Endothelial cell (in vitro differentiated cells): ENCODE measurements at regions not wholly inside any gene's neighbourhood (a gene's known extent, or its start where the extent isn't known, plus 50 kb on each side); places are given as distances from the start of the nearest gene placed in this dataset.

Experiments used
- DNase-seq: peaks from one replicate; pipeline ENCODE4 v3.0.0; 2021; ENCODE audit warnings: low spot score
- H3K27ac Mint-ChIP-seq: one replicate; pipeline ENCODE4 v1.8.0; 2021; ENCODE audit warnings: mixed read lengths, inconsistent platforms; ENCODE audit not compliant: unreplicated experiment
- H3K27me3 Mint-ChIP-seq: one replicate; pipeline ENCODE4 v1.8.0; 2021; ENCODE audit warnings: mild to moderate bottlenecking, moderate library complexity, mixed read lengths, inconsistent platforms; ENCODE audit not compliant: unreplicated experiment
- H3K36me3 Mint-ChIP-seq: one replicate; pipeline ENCODE4 v1.8.0; 2021; ENCODE audit warnings: mild to moderate bottlenecking, low read depth, mixed read lengths, inconsistent platforms; ENCODE audit not compliant: unreplicated experiment
- H3K4me1 Mint-ChIP-seq: one replicate; pipeline ENCODE4 v1.8.0; 2021; ENCODE audit warnings: mild to moderate bottlenecking, mixed read lengths, inconsistent platforms; ENCODE audit not compliant: unreplicated experiment
- H3K4me3 Mint-ChIP-seq: one replicate; pipeline ENCODE4 v1.8.0; 2021; ENCODE audit warnings: mild to moderate bottlenecking, mixed read lengths, inconsistent platforms; ENCODE audit not compliant: unreplicated experiment
- H3K9me3 Mint-ChIP-seq: one replicate; pipeline ENCODE4 v1.8.0; 2021; ENCODE audit warnings: mixed read lengths, inconsistent platforms; ENCODE audit not compliant: unreplicated experiment
- TF ChIP-seq, protein P1 (sequence below): fragments of 200-600 bp; sonication (generic); IDR thresholded peaks from one replicate; pipeline ENCODE4 v1.5.0; 2021; ENCODE audit warnings: antibody characterized with exemption; ENCODE audit not compliant: unreplicated experiment

- H3K4me1 Mint-ChIP-seq: peaks cover 9% of the 10 kb centered on the region
- TF ChIP-seq, protein P1, sequence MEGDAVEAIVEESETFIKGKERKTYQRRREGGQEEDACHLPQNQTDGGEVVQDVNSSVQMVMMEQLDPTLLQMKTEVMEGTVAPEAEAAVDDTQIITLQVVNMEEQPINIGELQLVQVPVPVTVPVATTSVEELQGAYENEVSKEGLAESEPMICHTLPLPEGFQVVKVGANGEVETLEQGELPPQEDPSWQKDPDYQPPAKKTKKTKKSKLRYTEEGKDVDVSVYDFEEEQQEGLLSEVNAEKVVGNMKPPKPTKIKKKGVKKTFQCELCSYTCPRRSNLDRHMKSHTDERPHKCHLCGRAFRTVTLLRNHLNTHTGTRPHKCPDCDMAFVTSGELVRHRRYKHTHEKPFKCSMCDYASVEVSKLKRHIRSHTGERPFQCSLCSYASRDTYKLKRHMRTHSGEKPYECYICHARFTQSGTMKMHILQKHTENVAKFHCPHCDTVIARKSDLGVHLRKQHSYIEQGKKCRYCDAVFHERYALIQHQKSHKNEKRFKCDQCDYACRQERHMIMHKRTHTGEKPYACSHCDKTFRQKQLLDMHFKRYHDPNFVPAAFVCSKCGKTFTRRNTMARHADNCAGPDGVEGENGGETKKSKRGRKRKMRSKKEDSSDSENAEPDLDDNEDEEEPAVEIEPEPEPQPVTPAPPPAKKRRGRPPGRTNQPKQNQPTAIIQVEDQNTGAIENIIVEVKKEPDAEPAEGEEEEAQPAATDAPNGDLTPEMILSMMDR: no peak
- H3K36me3 Mint-ChIP-seq: peaks cover 12% of the 10 kb centered on the region
- peaks cover 8% of the 10 kb centered on the region for H3K9me3 Mint-ChIP-seq
- no peak for DNase-seq
- no peaks in the 10 kb centered on the region for H3K27me3 Mint-ChIP-seq
- H3K4me3 Mint-ChIP-seq: no peak overlapping the region
- no peak overlapping the region for H3K27ac Mint-ChIP-seq
Observed at GRCh38 chr6:82712389-82712788, 348.8 kb downstream of the TPBG start.

GRCh38 chr6:82712826-82713225 is 349.2 kb downstream of the TPBG start:
- no peak overlapping the region for H3K27ac Mint-ChIP-seq
- H3K4me1 Mint-ChIP-seq: peaks cover 9% of the 10 kb centered on the region
- peaks cover 8% of the 10 kb centered on the region for H3K9me3 Mint-ChIP-seq
- no peak overlapping the region for H3K4me3 Mint-ChIP-seq
- no peak for DNase-seq
- peaks cover 12% of the 10 kb centered on the region for H3K36me3 Mint-ChIP-seq
- TF ChIP-seq, protein P1: peak; percentile 66
- no peaks in the 10 kb centered on the region for H3K27me3 Mint-ChIP-seq

- no peaks in the 10 kb centered on the region for H3K27me3 Mint-ChIP-seq
- no peaks in the 10 kb centered on the region for H3K4me1 Mint-ChIP-seq
- H3K27ac Mint-ChIP-seq: no peak overlapping the region
- H3K4me3 Mint-ChIP-seq: no peak overlapping the region
- DNase-seq: no peak
- H3K9me3 Mint-ChIP-seq: no peaks in the 10 kb centered on the region
- TF ChIP-seq, protein P1: no peak
- H3K36me3 Mint-ChIP-seq: no peaks in the 10 kb centered on the region
Observed at GRCh38 chr6:82720992-82721391, 344.6 kb downstream of the UBE3D start.

DNA sequence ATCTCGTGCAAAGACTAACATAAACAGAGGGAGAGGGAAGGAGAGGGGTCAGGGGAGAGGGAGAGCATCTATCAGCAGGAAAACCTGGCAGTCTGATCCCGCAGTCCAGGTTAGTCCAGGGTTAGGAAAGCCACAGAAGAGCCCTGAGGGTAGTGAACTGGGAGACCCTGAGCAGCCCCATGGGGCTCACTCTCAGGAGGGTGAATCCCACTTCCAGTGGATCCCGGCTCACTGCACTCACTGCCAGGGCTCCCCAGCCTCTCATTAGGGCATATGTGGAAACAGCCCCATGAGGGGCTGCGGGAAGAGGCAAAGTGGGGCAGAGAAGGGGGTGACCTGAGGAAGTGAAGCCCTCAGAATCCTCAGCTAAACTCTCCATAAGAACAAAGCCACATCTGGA is 329.9 kb downstream of the UBE3D start:
- Mint-ChIP-seq H3K27ac (no peak overlapping the region), H3K9me3 (no peaks in the 10 kb centered on the region), H3K4me1 (peaks cover 13% of the 10 kb centered on the region), H3K36me3 (no peaks in the 10 kb centered on the region), H3K4me3 (no peak overlapping the region), H3K27me3 (no peaks in the 10 kb centered on the region)
- TF ChIP-seq, protein P1: no peak
- DNase-seq: no peak

DNA sequence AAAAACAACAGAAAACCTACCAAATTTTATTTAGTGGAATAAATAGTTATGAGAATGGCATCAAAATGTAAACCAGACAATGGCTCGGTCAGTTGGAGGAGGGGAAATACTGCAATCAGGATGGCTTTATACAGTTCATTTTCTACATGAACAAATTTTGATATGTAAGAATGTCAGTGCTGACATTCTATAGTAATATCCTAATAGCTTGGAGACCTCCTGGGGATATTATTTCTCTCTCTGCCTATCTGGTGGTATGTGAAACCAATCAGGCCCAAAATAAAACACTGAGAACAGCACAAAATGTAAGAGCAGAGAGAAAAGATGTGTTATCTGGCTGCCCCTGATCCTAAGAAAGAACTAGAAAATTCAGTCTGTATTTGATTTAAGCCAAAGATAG is 327.7 kb downstream of the UBE3D start:
- Mint-ChIP-seq H3K36me3 (no peaks in the 10 kb centered on the region), H3K27ac (no peak overlapping the region), H3K4me3 (no peak overlapping the region), H3K27me3 (no peaks in the 10 kb centered on the region), H3K9me3 (no peaks in the 10 kb centered on the region), H3K4me1 (peaks cover 13% of the 10 kb centered on the region)
- TF ChIP-seq, protein P1: no peak
- no peak for DNase-seq
